B cell (primary cell): ENCODE measurements at regions not wholly inside any gene's neighbourhood (a gene's known extent, or its start where the extent isn't known, plus 50 kb on each side); places are given as distances from the start of the nearest gene placed in this dataset.

Source experiments
- ATAC-seq: fragments of 200-7000 bp; cut with Tn5 transposase; one replicate; pipeline ENCODE4 v1.10.0; 2021; ENCODE audit warnings: low read depth, mild to moderate bottlenecking, moderate number of reproducible peaks, moderate library complexity
- CTCF ChIA-PET: fragments of 350-600 bp; sonication (Branson Sonifier 250); formaldehyde crosslinking; loops from one replicate; lab custom pipeline; 2021; ENCODE audit warnings: antibody characterized with exemption, inconsistent platforms; lab: Charles Lee
- POLR2A ChIA-PET: fragments of 350-600 bp; sonication (Branson Sonifier 250); formaldehyde crosslinking; loops from one replicate; lab custom pipeline; 2021; ENCODE audit warnings: antibody characterized with exemption; lab: Charles Lee
- DNase-seq: peaks from one replicate; pipeline ENCODE4 v3.0.0; 2013
- H2AFZ ChIP-seq: 2 replicates; pipeline ENCODE4 v1.6.1; 2012; ENCODE audit warnings: mild to moderate bottlenecking, low read depth, low read length; ENCODE audit not compliant: insufficient read depth, poor library complexity, severe bottlenecking
- H3K27ac ChIP-seq, 2 donors: 1 replicate in 1 of 2; 2 replicates in 1 of 2; pipeline ENCODE4 v1.5.1; 2012 to 2013; ENCODE audit warnings: low read length in 2 of 2, mild to moderate bottlenecking in 2 of 2, moderate library complexity in 1 of 2
- H3K27me3 ChIP-seq, 4 experiments: fragments of 200-600 bp in 1 of 4; sonication (generic) in 1 of 4; replicated peaks in 1 of 4; 1 replicate in 2 of 4; 2 replicates in 2 of 4; pipeline versions ENCODE4 v1.6.1 to v1.7.0; 2013 to 2016; ENCODE audit warnings: low read length in 3 of 4, mild to moderate bottlenecking in 2 of 4, mixed read lengths in 1 of 4, moderate library complexity in 1 of 4; ENCODE audit not compliant: insufficient read depth in 4 of 4, control insufficient read depth in 3 of 4; ENCODE audit errors: control extremely low read depth in 1 of 4
- H3K36me3 ChIP-seq, 2 experiments: replicated peaks in 1 of 2; 1 replicate in 1 of 2; 2 replicates in 1 of 2; pipeline versions ENCODE4 v1.6.1 to v1.7.1; 2013; ENCODE audit warnings: low read length in 1 of 2; ENCODE audit not compliant: insufficient read depth in 2 of 2, control insufficient read depth in 1 of 2; ENCODE audit errors: control extremely low read depth in 1 of 2, extremely low read depth in 1 of 2
- H3K4me1 ChIP-seq, 2 donors: fragments of 200-600 bp in 1 of 2; sonication (generic) in 1 of 2; 1 replicate in 1 of 2; 2 replicates in 1 of 2; pipeline versions ENCODE4 v1.5.1 to v1.6.1; 2013 to 2017; ENCODE audit warnings: low read length in 2 of 2; ENCODE audit not compliant: control insufficient read depth in 2 of 2, insufficient read depth in 2 of 2
- H3K4me2 ChIP-seq: replicated peaks from 2 replicates; pipeline ENCODE3; 2012; ENCODE audit warnings: mild to moderate bottlenecking, low read depth, low read length; ENCODE audit not compliant: poor library complexity, severe bottlenecking
- H3K4me3 ChIP-seq, 5 experiments: fragments of 200-600 bp in 1 of 5; sonication (generic) in 1 of 5; 1 replicate in 3 of 5; 2 replicates in 2 of 5; pipeline versions ENCODE4 v1.5.1 to v1.7.0; 2011 to 2016; ENCODE audit warnings: low read length in 4 of 5, mild to moderate bottlenecking in 4 of 5, low read depth in 2 of 5, control low read depth in 1 of 5, moderate library complexity in 1 of 5; ENCODE audit not compliant: insufficient read depth in 1 of 5; ENCODE audit errors: control extremely low read depth in 1 of 5, extremely low read depth in 1 of 5
- H3K79me2 ChIP-seq: fragments of 200-600 bp; sonication (generic); one replicate; pipeline ENCODE4 v1.6.0; 2016; ENCODE audit warnings: low read length; ENCODE audit not compliant: control insufficient read depth, insufficient read depth
- H3K9ac ChIP-seq: fragments of 200-600 bp; sonication (generic); 2 replicates; pipeline ENCODE4 v1.6.1; 2017; ENCODE audit warnings: mild to moderate bottlenecking, low read length, moderate library complexity
- H3K9me3 ChIP-seq, 3 donors: one replicate each; pipeline versions ENCODE4 v1.6.1 to v1.7.1; 2013; ENCODE audit warnings: low read length in 2 of 3; ENCODE audit not compliant: control insufficient read depth in 2 of 3, insufficient read depth in 1 of 3; ENCODE audit errors: control extremely low read depth in 1 of 3
- H4K20me1 ChIP-seq: 2 replicates; pipeline ENCODE4 v1.6.0; 2012; ENCODE audit warnings: mild to moderate bottlenecking, low read length; ENCODE audit not compliant: insufficient read depth, control insufficient read depth, poor library complexity, severe bottlenecking
- H3K27ac Mint-ChIP-seq: one replicate; pipeline ENCODE4 v1.8.0; 2021; ENCODE audit warnings: mixed read lengths
- H3K27me3 Mint-ChIP-seq: one replicate; pipeline ENCODE4 v1.8.0; 2021; ENCODE audit warnings: mixed read lengths
- H3K4me1 Mint-ChIP-seq: one replicate; pipeline ENCODE4 v1.8.0; 2021; ENCODE audit warnings: mixed read lengths
- H3K4me3 Mint-ChIP-seq: one replicate; pipeline ENCODE4 v1.8.0; 2021; ENCODE audit warnings: mixed read lengths
- H3K9me3 Mint-ChIP-seq: one replicate; pipeline ENCODE4 v1.8.0; 2022; ENCODE audit warnings: mixed read lengths; ENCODE audit not compliant: insufficient read depth
- CTCF ChIP-seq: fragments of 200-600 bp; IDR thresholded peaks from one replicate; pipeline ENCODE4 v1.8.0; 2022; ENCODE audit warnings: antibody characterized with exemption, mild to moderate bottlenecking
- EZH2 ChIP-seq: IDR thresholded peaks from 2 replicates; pipeline ENCODE4 v1.6.1; 2012; ENCODE audit warnings: borderline replicate concordance, low read depth, mild to moderate bottlenecking, moderate library complexity, low read length; ENCODE audit not compliant: insufficient read depth, poor library complexity, severe bottlenecking
- WGBS: methylation state at CpG from one replicate; pipeline ENCODE4 v1.1.5; 2013; ENCODE audit warnings: missing lambda C conversion rate; ENCODE audit not compliant: insufficient coverage; 5-methylcytosine and 5-hydroxymethylcytosine counted together
- intact Hi-C: fragments of 100-400 bp; cut with micrococcal nuclease; formaldehyde crosslinking; loops from one replicate; pipeline ENCODE4 v1.10.0; 2022

- CTCF ChIA-PET, result no interaction called here
Observed at GRCh38 chr21:39121600-39122355, 61.5 kb downstream of the PSMG1 start.

More at GRCh38 chr21:39121600-39122355, 61.5 kb downstream of the PSMG1 start:
- Histone ChIP-seq H3K9me3 (peaks cover 0 to 13% (median 0%) of the 10 kb centered on the region in 3 donors), H3K4me2 (no peak overlapping the region), H3K4me1 (no peaks in the 10 kb centered on the region), H4K20me1 (no peaks in the 10 kb centered on the region), H3K36me3 (no peaks in the 10 kb centered on the region), H2AFZ (no peak overlapping the region), H3K27ac (no peak overlapping the region), H3K4me3 (no peak overlapping the region), H3K27me3 (no peaks in the 10 kb centered on the region), H3K9ac (no peak overlapping the region), H3K79me2 (no peaks in the 10 kb centered on the region)
- Mint-ChIP-seq H3K9me3 (peaks cover 6% of the 10 kb centered on the region), H3K4me1 (no peaks in the 10 kb centered on the region), H3K4me3 (no peak overlapping the region), H3K27ac (no peak overlapping the region), H3K27me3 (peaks cover 5% of the 10 kb centered on the region)
- DNase-seq (no peak), ATAC-seq (no peak)
- no peak for TF ChIP-seq CTCF
- no peak for TF ChIP-seq EZH2
- intact Hi-C loops, result no loop called here
- POLR2A ChIA-PET, result no interaction called here
- WGBS, result 67% methylated on average over 6 of the region's 7 CpGs
